GM20431 (cell line): ENCODE measurements at regions not wholly inside any gene's neighbourhood (a gene's known extent, or its start where the extent isn't known, plus 50 kb on each side); places are given as distances from the start of the nearest gene placed in this dataset.

Experiments used
- in situ Hi-C: fragments of 300-500 bp; cut with MseI, MboI; formaldehyde crosslinking; loops from one replicate; pipeline ENCODE4 v1.15.0; 2020; ENCODE audit warnings: low sequenced_read_pairs; ENCODE audit not compliant: unreplicated experiment

DNA sequence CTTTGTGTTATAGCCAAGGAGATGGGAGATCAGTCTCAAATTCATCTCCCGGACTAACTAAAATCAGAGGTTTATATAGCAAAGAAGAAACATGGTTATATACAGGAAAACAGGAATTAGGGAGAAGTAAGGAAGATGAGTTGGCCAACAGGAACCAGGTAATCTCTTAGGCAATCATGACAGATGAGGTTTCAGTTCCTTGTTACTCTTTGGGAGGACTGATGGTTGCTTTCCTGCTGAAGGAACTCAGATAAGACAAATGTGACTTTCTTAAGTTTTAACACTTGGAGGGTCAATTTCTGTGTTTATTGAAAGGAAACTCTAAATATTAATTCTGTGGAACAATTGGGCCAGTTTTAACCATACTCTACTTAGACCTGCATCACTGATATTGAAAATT is 1072.0 kb upstream of the CNTN5 start:
- in situ Hi-C loops: no loop called here

DNA sequence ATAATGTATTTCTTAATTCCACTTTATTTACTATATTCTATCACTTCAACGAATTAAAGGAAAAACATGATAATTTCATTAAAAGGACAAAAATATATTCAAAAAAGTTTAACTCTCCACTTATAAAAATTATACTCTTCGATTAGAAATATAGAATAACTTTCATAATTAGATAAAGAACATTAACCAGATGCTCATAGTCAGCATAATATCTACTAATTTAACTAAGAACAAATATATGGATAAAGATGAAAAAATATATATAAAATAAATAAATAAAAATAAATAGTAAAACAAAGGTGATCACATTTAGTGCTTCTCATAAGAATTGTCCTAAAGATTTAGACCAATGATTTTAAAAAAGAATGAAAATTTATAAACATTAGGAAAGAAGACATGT is 1065.2 kb upstream of the CNTN5 start:
- in situ Hi-C loops: no loop called here

DNA sequence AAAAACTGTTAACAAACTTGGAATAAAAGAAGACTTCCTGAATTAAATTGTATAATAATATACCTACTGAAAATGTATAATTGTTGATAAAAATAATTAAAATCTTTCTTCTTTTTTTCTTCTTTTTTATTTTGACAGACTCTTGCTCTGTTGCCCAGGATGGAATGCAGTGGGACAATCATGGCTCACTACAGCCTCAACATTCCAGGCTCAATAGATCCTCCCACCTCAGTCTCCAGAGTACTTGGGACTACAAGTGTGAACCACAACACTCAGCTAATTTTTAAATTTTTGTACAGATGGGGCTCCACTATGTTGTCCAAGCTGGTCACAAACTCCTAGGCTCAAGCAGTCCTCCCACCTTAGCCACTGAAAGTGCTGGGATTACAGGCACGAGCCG is 1063.8 kb upstream of the CNTN5 start:
- in situ Hi-C loops: no loop called here

DNA sequence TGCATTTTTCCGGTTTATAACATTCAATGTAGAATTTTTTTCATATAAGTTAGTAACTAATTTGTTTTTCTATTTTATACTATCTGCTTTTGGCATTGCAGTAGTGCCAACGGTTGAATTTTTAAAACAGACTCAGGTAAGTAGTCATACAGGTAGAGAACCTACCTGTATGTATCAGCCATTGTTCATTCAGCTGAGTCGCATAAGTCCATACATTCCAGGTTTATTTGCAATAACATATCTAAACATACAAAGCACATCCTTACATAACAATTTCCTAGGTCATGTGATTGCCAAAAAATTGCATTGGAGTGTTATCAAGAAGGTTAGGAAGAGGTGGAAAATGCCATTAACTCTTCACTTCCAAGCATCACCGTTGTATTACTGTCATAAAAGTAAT is 1059.3 kb upstream of the CNTN5 start:
- in situ Hi-C loops: no loop called here

DNA sequence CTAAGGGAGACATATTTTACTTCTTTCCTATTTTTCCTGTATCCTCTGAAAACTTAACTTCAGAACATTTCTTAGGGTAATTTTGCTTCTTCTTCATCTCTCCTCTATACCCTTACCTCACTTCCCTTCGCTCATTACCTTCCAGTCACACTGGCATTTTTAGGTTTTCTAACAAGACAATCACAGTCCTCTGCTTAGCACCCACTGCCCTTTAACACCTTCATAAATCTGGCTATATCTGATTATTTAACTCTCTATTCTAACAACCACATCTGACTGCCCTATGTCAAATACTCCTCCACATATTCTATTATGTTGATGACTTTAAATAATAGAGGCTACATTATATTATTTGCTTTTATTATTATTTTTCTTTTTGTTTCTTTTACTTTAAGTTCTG is 1058.0 kb upstream of the CNTN5 start:
- in situ Hi-C loops: no loop called here

DNA sequence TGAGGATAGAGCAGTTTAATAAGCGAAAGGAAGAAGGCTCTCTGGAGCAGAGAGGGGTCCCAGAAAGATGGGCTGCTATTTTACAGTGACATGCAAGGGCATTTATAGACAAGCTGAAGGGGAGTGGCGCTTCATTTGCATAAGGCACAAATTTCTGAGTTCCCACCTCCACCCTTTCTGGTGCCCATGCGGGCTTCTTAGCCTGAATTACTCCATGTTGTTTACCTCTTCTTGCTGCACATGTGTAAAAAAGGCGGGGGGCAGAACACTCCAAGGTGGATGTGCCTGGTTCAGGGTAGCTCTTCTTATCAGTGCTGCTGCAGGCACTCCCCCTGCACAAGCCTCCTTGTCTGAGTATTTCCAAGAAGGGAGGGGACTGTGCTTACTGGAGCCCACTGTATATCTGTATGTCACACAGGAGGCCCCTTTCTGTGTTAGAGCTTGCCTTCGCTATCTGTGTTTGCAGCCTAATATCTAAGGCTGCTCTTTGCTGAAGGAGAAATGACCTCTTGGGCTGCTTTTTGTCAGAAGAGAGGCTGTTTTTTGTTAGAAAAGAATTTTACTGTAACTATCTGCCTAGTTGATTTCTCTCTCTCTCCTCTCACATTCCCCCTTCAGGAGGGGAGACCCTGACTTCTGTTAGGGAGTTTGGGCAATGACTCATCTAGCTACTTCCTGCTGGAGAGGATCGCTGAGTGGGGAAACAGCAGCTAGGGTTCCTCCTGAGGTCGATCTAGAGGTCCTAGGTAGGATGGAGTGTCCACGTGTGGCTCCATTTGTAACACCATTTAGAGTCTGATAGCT is 1057.0 kb upstream of the CNTN5 start:
- in situ Hi-C loops: no loop called here

DNA sequence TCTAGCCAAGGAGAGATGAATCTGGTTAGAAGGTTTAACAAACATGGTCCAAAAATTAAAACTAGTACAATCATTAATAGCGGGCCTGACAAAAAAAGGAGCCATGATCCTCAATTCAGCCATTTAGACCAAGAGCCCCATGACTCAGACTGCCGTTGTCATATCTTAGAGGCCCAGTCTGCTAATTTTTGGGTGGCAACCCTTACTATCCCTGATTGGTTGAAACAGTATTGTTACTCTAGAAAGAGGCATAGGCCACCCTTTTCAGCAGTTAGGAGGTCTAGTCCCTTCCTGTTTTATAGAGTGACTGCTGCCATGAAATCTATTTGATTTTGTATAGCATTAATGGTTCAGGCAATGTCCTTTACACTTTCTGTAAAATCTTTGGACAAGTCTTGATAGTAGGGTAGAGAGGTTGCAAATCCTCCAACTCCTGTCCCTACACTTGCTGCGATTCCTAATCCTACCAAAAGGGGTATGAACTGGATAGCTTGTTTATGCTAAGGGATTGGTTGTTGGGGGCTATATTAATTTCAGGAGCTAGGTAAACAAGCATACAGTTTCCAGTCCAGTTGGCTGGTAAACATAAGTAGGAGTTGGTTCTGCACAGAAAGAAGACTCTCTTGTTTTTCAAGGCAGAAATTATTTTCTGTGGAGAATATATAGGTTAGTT is 1056.3 kb upstream of the CNTN5 start:
- in situ Hi-C loops: no loop called here

DNA sequence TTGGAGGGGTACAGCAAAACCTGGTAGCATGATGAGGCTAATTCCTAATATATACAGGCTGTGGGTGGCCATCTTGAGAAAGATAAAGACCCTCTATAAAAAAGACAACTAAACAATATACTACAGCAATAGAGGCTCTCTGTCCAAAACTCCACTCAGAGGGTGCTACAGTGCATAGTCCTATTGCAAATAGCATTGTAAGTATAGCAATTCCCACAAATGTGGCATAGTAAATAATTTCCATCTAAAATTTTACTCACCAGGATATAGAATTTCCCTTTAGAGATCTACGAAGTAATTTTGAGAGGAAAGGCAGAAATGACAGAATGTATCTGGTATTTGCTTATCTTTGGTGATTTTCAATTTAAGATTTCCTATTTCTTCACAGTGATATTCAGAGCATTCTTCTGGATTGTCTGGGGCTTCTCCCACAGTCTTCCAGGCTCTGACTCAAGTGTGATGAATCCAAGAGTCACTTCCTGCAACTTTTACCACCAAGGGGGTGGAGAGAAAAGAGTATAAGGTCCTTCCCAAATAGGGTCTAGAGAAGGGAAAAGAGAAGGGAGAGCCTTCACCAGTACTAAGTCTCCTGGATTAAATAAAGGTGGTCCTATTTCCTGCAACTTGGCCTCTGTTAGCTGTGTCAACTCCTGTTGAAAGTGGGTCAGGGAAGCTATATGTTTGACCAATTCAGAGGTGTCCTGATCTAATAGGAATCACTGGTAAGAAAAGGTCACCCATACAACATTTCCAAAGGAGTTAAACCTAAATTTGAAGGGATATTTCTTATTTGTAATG is 1054.7 kb upstream of the CNTN5 start:
- in situ Hi-C loops: no loop called here

DNA sequence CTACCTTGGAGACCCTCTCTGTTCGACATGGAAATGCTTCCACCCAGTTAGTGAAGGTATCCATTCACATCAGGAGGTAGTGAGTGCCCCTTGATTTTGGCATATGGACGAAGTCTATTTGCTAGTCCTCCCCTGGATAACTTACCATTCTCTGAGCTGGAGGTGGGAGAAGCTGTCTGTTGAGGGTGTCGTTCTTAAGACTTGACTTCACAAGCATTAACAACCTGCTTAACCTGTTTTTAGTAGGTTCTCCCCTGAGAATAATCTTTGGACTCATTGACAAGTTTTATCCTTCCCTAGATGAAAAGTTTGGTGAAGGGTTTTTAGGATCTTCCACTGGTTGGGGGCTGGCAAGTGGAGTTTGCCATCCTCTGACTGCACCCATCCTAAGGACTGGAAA is 1053.8 kb upstream of the CNTN5 start:
- in situ Hi-C loops: no loop called here

DNA sequence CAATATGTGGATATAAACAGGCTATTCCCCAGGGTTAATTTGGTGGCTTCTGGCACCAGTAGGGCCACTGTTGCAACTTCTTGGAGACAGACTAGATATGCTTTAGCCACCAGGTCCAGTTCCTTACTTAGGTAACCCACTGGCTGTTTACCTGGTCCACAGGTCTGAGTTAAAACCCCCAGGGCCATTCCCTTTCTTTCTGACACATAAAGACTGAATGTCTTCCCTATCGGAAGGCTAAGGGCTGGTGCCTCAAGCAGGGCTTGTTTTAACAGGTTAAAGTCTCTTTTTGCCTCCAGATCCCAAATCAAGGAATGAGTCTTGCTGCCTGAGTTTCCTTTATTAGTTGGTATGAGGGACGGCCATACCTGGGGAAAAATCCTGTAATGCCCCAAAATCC is 1052.7 kb upstream of the CNTN5 start:
- in situ Hi-C loops: no loop called here

DNA sequence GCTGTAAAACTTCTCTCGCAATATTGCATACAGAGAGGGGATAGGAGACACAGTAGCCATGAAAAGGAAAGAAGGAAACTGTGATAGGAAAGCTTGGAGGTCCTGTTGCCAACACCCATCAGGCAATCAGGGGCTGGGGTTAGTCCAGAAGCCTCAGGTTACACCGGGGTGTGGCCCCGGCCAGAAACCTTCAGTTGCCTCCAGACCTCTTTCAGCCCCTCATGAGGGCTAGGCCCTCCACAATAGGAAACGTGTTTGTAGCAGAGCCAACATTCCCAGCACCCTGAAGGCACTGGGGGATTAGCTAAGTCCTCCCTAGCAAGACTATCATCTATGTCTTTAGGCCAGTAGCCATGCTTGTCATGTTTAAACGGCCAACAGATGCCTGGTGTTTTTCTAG is 1048.0 kb upstream of the CNTN5 start:
- in situ Hi-C loops: no loop called here

DNA sequence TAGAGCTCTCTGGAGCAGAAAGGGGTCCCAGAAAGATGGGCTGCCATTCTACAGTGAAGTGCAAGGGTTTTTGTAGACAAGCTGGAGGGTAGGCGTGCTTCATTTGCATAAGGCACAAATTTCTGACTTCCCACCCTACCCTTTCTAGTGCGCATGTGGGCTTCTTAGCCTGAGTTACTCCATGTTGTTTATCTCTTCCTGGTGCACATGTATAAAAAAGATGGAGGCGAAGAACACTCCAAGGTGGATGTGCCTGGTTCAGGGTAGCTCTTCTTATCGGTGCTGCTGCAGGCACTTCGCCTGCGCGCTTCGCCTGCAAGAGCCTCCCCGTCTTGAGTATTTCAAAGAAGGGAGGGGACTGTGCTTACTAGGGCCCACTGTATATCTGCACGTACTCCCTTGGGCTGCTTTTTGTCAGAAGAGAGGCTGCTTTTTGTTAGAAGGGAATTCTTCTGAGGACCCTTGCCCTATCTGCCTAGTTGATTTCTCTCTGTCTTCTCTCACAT is 1047.3 kb upstream of the CNTN5 start:
- in situ Hi-C loops: no loop called here

DNA sequence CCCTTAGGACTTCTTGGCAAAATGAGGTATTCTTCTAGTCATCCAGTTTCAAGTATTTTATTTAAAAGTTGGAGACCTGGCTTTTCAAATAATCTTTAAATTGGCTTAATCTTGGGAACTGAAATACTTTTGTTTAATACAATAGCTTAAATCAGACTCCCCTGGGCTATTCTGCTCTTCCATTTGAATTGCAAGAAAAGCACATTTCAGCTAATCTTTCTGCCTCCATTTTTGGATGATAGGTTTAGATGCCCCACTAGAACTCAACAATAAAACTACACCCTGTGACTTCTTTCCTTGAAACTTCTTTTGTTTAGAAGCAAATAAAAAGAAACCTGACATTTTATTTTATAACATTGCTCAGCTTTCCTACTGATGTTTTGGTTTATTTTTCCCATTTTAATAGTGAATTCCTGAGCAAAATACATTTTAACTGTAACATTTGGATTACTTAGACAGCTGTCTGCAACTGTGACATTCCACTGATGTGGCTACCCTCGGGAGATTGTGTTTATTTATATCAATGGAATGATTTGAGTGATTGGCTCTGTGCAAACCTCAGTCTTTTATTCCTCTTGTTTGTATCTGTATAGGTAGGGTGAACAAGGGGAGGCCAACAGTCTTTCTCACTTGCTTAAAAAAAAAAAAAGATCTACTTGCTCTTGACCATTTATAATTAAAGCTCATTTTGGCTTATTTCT is 1045.8 kb upstream of the CNTN5 start:
- in situ Hi-C loops: no loop called here

DNA sequence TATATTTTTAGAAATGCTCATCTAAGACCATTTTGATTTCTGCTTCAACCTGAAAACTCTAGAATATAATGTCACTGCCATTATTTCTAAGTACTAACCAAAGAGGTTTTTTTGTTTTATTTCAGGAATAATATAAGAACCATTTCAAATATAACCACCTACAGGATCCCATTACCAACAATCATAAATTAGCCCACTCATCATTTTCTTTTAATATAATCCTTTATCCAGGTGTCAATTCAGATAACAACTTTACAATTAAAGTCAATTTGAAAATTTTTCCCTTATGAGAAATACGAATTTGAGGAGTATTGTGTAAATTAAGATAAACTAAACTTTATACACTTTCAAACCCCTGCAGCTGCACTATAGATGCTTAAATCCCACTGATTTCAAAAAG is 1043.0 kb upstream of the CNTN5 start:
- in situ Hi-C loops: no loop called here

DNA sequence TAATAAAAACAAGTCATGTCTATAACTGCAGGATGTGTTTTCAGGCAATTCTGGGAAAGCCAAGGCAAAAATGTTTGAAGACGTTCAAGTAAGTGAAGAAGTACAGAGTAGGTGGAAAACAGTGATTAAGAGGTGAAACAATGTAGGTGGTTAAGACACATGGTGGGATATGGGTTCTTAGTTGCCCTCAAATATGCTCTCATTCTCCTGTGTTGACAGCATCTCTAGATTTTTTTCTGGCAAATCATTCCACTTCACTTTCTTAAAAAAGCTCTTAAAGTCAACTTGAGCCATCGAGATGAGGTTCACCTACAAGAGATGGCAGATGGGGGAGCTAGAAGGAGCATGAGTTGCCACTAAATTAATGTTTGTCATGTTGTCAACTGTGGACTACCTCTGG is 1041.0 kb upstream of the CNTN5 start:
- in situ Hi-C loops: no loop called here

DNA sequence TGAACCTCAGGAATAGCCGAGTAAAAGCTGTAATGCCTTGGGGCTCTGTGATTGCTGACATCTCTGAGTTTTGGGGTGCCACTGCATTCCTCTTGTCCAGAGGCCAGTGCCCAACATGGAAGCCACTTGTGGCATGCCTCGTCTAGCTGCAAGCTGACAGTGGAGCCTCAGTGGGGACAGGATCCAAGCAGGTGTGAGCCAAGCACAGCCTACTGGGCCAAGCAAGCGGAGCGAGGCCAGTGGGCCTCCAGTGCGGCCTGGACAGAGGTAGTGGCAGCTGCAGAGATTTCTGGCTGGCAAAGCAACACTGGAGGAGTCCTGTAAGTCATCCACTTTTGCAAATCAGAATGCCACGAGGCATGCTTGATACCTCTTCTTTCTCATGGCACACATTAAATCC is 1038.2 kb upstream of the CNTN5 start:
- in situ Hi-C loops: no loop called here

DNA sequence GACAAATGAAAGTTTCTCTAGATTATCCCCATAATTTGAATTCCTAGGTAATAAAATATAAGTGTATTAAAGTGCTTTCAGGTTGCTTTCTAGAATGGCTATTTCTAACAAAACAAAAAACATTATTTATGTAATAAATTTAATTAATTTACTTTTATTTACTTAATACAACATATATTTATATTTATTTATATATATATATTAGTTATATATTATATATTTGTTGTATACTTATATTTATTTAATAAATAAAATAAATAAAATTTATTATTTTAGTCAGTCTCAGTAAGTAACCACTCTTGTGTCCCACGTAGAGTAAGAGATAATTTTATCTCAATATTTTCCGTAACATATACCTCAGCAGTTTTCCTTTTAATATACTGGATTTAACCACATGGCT is 1031.6 kb upstream of the CNTN5 start:
- in situ Hi-C loops: no loop called here

DNA sequence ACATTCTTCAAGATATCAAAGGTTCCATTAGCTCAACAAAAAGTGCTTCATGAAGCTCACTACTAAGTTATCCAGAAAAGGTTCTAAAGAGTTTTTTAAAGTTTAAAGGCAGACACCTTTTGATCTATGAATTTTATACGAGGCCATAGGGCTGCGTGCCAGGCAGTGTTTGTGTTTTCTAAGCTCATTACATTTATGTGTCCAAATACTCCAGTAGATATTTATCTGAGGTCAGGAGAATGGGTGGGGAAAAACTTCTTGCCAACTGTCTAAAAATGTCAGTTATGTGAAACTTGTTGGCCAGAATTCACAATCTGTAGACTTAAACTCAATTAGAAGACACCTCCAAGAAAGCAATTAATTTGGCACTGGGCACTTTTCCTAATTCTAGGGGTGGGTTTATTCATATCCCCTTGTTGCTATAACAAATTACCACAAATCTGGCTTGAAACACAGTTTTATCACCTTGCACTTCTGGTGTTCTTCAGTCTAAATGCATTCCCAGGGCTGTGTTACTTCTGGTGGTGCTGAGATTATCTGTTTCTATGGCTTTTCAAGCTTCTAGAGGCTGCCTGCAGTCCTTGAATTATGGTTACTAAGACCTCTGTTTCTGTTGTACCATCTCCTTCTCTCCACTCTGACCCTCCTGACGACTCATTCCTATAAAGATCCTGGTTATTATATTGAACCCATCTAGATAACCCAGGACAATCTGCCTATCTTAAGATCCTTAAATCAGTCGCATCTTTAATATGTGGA is 1030.4 kb upstream of the CNTN5 start:
- in situ Hi-C loops: no loop called here

DNA sequence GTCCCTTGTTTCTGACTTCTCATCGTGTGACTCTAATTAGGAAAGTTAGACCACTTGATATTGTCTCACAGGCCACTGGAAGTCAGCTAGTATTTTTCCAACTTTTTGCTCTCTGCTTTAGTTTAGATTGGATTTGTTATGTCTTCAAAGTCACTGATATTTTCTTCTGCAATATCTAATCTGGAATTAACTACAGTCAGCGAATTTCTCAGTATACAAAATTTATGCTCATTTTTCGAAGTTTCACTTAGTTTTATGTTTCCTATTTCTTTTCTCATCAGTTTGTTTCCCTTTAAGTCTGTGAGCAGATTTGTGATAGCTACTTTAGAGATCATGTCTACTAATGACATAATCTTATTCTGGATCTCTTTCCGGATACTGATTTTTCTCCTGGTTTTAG is 1027.2 kb upstream of the CNTN5 start:
- in situ Hi-C loops: no loop called here

DNA sequence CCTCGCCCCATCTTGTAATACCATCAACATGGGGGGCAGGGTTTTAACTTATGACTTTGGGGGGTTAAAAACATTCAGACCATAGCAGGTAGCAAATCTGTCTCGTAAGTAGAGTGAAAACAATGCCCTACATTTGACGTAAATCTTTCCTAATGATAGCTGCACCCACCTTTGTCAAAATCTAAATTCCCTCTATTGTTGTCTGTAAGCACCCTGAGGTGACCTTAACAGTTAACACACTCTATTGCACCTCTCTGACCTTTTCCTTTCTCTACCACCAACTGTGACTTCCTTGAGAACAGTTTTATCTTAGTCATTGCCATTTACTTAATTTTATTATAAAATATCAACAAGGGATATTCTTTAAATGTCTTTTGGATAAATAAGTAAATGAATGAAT is 1024.9 kb upstream of the CNTN5 start:
- in situ Hi-C loops: no loop called here
